ENCODE measurements at regions not wholly inside any gene's neighbourhood (a gene's known extent, or its start where the extent isn't known, plus 50 kb on each side); places are given as distances from the start of the nearest gene placed in this dataset.

- TF ChIP-seq CTCF (IDR thresholded peaks at IDR 0.05; ENCODE audit: insufficient read depth, low read length) (no peak), SPI1 (IDR thresholded peaks at IDR 0.05; ENCODE audit: borderline replicate concordance, low read depth) (no peak), REST (IDR thresholded peaks at IDR 0.05; ENCODE audit: insufficient replicate concordance, low read depth) (no peak)
Measured at GRCh38 chr7:85719981-85720953, 533.4 kb upstream of the SEMA3D start.

Data from HL-60 (cell line).